ENCODE measurements at regions not wholly inside any gene's neighbourhood (a gene's known extent, or its start where the extent isn't known, plus 50 kb on each side); places are given as distances from the start of the nearest gene placed in this dataset.

DNA sequence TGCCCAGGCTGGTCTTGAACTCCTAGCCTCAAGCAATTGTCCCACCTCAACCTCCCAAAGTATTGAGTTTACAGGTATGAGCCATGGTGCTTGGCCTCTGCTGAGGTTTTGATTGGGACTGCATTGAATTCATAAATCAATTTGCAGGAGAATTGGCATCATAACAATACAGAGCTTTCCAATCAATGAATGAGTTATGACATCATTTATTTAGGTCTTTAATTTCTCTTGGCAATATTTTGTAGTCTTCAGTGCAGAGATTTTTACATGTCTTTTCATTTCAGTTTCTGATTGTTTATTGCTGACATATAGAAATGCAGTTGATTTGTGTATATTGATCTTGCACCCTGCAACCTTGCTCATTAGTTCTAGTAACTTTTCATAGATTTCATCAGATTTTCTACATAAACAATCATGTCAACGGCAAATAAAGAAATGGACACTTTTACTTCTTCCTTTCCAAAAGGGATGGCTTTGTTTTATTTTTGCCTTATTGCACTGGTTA lies 119.9 kb downstream of the TFCP2L1 start:
- TF ChIP-seq CTCF (conservative IDR thresholded peaks at IDR 0.05) (no peak), EZH2 (IDR thresholded peaks at IDR 0.05; ENCODE audit: low read depth) (no peak)
